ENCODE measurements at regions not wholly inside any gene's neighbourhood (a gene's known extent, or its start where the extent isn't known, plus 50 kb on each side); places are given as distances from the start of the nearest gene placed in this dataset.

GRCh38 chr20:4411744-4412143, 162.7 kb upstream of the ADRA1D start:
- Histone ChIP-seq H3K27me3 (ENCODE audit: control insufficient read depth, insufficient read depth, low read length) (no peaks in the 10 kb centered on the region), H3K36me3 (ENCODE audit: control insufficient read depth, insufficient read depth, low read length) (no peaks in the 10 kb centered on the region), H3K4me3 (ENCODE audit: low read depth, low read length) (no peak overlapping the region)
- TF ChIP-seq, protein P1, sequence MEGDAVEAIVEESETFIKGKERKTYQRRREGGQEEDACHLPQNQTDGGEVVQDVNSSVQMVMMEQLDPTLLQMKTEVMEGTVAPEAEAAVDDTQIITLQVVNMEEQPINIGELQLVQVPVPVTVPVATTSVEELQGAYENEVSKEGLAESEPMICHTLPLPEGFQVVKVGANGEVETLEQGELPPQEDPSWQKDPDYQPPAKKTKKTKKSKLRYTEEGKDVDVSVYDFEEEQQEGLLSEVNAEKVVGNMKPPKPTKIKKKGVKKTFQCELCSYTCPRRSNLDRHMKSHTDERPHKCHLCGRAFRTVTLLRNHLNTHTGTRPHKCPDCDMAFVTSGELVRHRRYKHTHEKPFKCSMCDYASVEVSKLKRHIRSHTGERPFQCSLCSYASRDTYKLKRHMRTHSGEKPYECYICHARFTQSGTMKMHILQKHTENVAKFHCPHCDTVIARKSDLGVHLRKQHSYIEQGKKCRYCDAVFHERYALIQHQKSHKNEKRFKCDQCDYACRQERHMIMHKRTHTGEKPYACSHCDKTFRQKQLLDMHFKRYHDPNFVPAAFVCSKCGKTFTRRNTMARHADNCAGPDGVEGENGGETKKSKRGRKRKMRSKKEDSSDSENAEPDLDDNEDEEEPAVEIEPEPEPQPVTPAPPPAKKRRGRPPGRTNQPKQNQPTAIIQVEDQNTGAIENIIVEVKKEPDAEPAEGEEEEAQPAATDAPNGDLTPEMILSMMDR (IDR thresholded peaks at IDR 0.05; ENCODE audit: insufficient read depth, low read length, severe bottlenecking), result no peak
- FAIRE-seq (no peak), DNase-seq (ENCODE audit: low read depth) (no peak)

- DNase-seq (ENCODE audit: low read depth) (peak; percentile 94), FAIRE-seq (peak; percentile 83)
- H3K4me3 ChIP-seq (ENCODE audit: low read depth, low read length), result no peak overlapping the region
- peaks cover 5% of the 10 kb centered on the region for H3K27me3 ChIP-seq (ENCODE audit: control insufficient read depth, insufficient read depth, low read length)
- no peaks in the 10 kb centered on the region for H3K36me3 ChIP-seq (ENCODE audit: control insufficient read depth, insufficient read depth, low read length)
- TF ChIP-seq, protein P1 (IDR thresholded peaks at IDR 0.05; ENCODE audit: insufficient read depth, low read length, severe bottlenecking), result no peak
These were observed 157.5 kb upstream of the ADRA1D start for GRCh38 chr20:4406627-4407026.

DNA sequence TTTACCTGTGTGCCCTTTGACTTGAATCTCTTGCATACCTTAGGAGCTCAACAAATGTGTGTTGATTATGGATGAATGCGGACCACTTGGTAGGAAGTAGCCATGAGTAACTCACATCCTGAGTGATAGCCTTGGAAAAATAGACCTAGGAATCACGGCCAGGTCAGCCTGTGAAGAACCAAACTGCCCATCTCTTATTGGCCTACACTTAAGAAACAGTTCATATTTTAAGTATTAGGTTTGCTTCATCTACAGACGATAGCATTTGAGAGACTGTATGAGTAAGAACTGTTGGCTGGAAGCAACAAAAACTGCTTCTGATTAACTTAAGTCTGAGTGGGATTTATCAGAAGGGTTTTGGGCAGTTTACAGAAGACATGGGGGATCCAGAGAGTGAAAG, 152.5 kb upstream of the ADRA1D start:
- TF ChIP-seq, protein P1 (IDR thresholded peaks at IDR 0.05; ENCODE audit: insufficient read depth, low read length, severe bottlenecking), result no peak
- Histone ChIP-seq H3K4me3 (ENCODE audit: low read depth, low read length) (no peak overlapping the region), H3K36me3 (ENCODE audit: control insufficient read depth, insufficient read depth, low read length) (no peaks in the 10 kb centered on the region), H3K27me3 (ENCODE audit: control insufficient read depth, insufficient read depth, low read length) (peaks cover 6% of the 10 kb centered on the region)
- FAIRE-seq (no peak), DNase-seq (ENCODE audit: low read depth) (no peak)

GRCh38 chr20:4384961-4385360, 135.9 kb upstream of the ADRA1D start:
- FAIRE-seq (no peak), DNase-seq (ENCODE audit: low read depth) (no peak)
- peaks cover 2% of the 10 kb centered on the region for H3K27me3 ChIP-seq (ENCODE audit: control insufficient read depth, insufficient read depth, low read length)
- no peak overlapping the region for H3K4me3 ChIP-seq (ENCODE audit: low read depth, low read length)
- H3K36me3 ChIP-seq (ENCODE audit: control insufficient read depth, insufficient read depth, low read length), result no peaks in the 10 kb centered on the region
- TF ChIP-seq, protein P1 (IDR thresholded peaks at IDR 0.05; ENCODE audit: insufficient read depth, low read length, severe bottlenecking), result no peak

- FAIRE-seq, result no peak
These were observed 134.9 kb upstream of the ADRA1D start for GRCh38 chr20:4383961-4384360.

GRCh38 chr20:4375881-4376280, 126.8 kb upstream of the ADRA1D start:
- TF ChIP-seq, protein P1 (IDR thresholded peaks at IDR 0.05; ENCODE audit: insufficient read depth, low read length, severe bottlenecking), result no peak
- Histone ChIP-seq H3K4me3 (ENCODE audit: low read depth, low read length) (no peak overlapping the region), H3K27me3 (ENCODE audit: control insufficient read depth, insufficient read depth, low read length) (no peaks in the 10 kb centered on the region), H3K36me3 (ENCODE audit: control insufficient read depth, insufficient read depth, low read length) (no peaks in the 10 kb centered on the region)
- DNase-seq (ENCODE audit: low read depth) (peak; percentile 83), FAIRE-seq (no peak)

More at GRCh38 chr20:4383961-4384360, 134.9 kb upstream of the ADRA1D start:
- peak; percentile 15 for DNase-seq (ENCODE audit: low read depth)
- Histone ChIP-seq H3K36me3 (ENCODE audit: control insufficient read depth, insufficient read depth, low read length) (no peaks in the 10 kb centered on the region), H3K4me3 (ENCODE audit: low read depth, low read length) (no peak overlapping the region), H3K27me3 (ENCODE audit: control insufficient read depth, insufficient read depth, low read length) (peaks cover 2% of the 10 kb centered on the region)
- TF ChIP-seq, protein P1 (IDR thresholded peaks at IDR 0.05; ENCODE audit: insufficient read depth, low read length, severe bottlenecking), result no peak

Measured in bronchial epithelial cell (primary cell).